GM04504 (cell line): ENCODE measurements at regions not wholly inside any gene's neighbourhood (a gene's known extent, or its start where the extent isn't known, plus 50 kb on each side); places are given as distances from the start of the nearest gene placed in this dataset.

Source experiments
- DNase-seq: peaks from one replicate; pipeline ENCODE4 v3.0.0-alpha.2; 2012; ENCODE audit warnings: low read depth

DNA sequence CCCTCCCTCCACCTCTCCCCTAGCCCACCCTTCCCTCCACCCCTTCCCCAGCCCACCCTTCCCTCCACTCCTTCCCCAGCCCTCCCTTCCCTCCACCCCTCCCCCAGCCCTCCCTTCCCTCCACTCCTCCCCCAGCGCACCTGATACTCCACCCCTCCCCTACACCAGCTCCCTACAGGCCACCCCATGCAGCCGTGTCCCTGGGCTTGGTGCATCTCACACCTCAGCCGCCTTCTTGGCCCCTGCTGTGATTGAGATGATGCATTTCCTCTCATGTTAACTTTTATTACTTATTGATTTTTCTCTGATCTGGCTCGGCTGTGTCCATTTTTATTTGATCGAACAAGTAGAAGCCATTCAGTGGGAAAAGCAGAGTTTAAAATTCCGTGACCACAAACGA lies 243.8 kb downstream of the MATN1 start:
- no peak for DNase-seq

DNA sequence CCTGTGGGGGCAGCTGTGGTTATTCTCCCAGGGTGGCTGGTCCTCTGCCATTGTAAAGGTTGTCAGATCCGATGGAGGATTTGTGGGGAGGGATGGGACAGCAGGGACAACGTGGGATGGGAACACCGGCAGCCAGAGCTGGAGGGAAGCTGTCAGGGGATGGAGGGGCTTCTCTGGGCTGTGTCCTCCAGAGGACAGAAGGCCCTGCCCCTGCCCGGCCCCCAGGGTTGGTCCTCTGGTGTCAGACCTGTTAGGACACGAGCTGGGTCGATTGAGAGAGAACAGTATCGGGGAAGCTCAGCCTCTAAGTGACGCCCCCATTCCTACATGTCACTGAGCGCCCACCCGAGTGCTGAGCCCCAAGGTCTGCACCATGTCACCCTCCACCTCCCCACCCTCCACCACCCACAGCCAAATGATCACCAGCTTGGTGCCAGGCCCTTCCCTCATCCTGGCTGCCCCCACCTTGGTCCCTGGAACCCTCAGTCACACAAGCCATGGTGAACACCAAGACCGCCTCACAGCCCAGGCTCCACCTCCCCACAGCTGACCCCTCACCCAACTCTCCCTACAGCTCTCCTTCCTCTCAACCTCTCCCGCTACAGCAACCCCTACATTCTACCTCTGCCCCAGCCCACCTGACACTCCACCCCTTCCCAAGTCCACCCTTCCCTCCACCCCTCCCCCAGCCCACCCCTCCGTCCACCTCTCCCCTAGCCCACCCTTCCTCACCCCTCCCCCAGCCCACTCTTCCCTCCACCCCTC lies 244.4 kb downstream of the MATN1 start:
- no peak for DNase-seq

DNA sequence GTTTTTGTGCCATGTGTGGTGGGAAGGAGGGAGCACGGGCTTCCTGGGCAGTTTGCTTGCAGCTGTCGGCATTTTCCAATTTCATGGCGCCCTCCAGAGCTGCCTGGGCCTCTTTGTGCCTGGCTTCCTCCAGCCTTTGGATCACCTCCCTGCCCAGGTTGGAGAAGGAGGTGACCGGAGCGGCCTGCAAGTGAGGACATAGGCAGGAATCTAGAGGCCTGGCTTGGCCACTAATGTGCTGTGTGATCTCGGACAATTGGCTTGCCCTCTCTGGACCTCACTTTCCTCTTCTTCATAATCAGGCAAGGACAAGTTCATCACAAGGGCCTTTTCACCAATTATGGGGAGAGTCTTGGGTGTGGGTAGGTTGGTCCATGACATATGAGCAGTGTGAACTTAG lies 245.1 kb downstream of the MATN1 start:
- no peak for DNase-seq

DNA sequence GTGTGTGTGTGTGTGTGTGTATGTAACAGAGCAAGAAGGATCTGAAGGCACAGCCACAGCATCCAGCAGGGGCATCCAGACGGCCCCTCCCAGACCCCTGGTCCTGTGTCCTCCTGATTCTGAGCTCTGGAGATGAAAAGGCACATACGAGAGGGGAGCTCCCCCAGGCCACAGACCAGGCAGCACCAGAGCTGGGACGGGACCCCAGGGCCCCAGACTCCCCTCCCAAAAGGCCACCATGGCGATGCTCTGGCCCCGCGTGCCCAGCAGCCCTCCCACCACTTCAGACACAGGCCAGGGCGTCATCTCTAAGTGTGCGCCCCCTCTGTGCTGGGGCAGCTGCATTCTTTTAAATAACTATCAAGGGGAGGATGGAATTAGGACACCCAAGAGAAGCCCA lies 245.8 kb downstream of the MATN1 start:
- no peak for DNase-seq

DNA sequence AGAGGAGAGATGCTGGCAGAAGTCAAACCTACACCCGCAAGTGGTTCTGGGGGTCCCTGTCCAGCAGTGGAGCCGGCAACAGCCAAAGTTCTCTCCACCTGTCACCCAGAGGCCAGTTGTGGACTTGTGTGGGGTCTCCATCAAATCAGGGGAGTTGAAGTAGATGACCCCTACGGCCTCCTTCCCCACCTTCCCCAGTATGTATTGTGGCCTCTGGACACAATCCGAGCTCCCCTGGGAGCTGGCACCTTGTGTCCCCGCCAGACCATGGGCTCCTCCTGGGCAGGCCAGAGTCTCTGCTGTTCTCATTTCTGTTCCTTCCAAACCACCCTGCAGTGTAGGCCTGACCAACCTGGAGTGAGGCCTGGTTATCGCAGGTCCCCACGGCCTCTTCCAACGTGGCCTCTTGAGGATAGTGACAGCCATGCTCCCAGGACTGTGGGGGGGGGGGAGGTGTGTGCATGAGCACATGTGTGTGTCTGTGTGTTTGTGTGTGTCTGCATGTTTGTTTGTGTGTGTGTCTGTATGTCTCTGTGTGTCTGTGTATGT lies 246.4 kb downstream of the MATN1 start:
- DNase-seq, result no peak

DNA sequence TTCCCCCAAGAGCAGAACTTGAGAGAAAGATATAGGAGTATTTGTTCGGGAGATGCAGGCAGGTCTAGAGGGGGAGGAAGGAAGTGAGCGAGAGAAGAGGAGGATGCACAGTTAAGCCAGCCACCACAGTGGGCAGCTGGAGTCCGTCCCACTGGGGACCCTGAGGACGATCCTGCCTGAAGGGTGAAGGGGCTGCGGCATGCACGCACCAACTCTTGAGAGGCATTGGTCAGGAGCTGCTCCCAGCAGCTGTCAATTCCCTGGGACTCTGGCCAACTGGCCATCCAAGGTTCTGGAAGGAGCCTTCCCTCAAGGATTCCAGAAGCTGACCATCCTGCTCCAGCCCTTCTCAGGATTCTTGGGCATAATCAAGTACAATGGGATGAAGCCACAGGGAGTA lies 246.9 kb downstream of the MATN1 start:
- no peak for DNase-seq

DNA sequence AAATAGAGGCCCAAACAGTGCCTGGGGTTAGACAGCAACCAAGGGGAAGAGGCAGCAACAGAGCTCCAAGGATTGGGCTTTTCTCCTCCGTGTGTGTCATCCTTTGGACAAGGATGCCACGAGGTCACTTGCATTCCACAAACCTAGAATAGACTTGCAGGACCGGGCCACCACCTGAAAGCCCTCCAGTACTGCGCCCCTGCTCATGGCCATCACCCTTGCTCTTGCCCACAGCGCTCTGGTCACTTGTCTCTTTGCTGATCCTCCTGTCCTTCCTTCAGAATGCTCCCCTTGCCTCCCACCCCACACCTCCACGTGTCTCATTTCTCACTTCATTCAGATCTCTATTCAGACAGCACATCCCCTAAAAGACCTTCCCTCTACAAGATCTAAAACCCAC lies 247.4 kb downstream of the MATN1 start:
- DNase-seq, result no peak

DNA sequence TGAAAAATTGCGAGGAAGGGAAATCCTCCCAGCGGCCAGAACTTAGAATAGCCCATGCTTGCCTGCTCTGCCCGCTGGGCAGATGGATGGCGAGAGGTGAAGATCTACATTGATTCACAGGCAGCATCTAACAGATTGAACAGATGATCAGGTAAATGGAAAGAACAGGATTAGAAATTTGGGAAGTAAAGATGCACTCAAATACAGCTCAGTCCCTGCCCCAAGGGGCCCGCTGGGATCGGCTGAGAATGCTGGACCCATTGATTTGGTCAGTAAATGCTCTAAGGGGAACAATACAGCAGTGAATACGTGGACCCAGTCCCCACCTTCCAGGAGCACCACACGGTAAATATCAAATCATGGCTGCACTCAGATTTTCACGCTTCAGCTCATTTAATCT lies 248.2 kb downstream of the MATN1 start:
- no peak for DNase-seq

DNA sequence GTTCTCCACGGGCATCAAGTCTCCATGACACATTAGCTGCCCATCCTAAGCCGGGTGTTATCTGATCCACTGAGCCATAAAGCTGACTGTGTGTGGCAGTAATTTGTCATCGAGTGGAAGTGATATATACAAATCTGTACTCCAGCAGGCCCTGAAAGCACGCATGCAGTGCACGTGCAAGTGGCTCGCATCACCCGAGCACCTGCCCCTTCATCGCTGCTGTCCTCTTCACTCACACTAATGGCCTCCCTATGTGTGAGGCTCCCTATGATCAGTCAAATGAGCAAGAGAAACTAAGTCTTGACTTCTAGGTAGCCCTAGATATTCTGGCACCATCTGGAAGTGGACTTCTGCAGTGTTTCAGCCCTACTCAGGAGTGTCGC lies 248.6 kb downstream of the MATN1 start:
- DNase-seq, result no peak

DNA sequence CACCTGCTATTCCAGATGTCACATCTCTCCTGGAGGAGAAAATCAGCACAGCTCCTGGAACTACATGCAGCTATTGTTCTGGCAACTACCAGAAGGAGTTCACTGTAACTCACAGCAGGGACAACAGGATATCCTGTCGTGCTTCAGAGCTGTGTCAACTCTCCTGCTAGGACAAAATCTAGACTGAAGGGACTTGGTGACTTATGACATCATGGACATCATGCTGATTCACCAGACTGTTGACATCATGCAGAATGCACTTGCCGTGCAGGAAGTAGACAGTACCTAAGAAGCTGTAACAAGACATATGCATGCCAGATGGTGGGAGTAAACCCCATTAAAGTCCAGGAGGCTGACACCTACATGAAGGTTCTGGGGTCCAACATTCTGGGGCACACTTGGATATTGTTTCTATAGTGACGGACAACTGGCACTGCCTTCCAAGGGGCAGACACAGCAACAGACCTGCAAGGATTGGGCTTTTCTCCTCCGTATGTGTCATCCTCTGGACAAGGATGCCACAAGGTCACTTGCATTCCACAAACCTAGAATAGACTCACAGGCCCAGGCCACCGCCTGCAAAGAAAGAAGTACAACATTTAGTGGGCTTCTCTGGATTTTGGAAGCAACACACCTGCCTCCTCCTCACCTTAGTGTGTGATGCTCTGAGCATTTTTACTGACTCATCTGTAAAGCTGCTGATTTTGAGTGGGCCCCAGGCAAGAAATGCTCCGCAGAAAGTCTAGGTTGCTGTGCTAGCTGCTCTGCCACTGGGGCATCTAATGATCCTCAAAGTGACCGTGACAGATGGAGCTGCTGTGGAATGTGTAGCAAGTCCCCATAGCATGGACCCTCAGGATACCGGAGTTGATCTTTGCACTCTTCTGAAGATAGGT lies 249.2 kb downstream of the MATN1 start:
- DNase-seq, result no peak

DNA sequence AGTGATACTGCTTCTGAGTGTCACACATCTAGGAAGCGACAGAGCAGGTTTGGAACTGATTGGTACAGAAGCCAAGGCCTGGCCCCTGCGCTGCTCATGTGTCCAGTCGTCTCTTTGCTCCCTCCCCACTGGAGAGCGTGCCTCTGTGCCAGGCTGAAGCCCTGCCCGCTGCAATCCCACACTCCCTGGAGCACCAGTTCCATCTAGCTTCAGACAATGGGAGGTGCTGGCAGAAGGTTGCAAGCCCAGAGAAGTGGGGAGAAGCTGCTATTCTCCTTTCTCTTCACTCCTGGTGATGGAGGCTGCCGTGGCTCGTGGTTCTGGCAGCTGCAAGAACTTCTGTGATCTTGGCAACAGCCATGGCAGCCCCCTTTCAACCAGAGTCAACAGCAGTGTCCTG lies 250.9 kb downstream of the MATN1 start:
- DNase-seq, result no peak

DNA sequence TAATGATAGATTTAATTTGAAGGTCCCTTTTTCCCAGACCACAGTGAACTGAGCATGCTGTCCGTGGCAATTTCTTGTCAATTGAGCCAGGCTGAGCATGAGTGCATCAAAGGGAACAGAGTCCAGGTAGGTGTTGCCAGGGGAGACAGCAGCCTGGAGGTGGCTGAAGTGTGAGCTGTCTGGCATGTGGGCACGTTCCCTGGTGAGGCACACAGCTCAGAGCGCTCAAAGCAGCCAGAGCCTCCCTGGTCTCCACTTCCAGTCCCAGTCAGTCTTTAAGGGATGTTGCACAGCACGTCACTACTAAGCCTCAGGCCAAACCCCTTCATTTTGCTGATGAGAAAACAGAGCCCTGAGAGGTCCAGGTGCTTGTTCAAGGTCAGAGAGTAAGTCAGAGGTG lies 251.4 kb downstream of the MATN1 start:
- no peak for DNase-seq

DNA sequence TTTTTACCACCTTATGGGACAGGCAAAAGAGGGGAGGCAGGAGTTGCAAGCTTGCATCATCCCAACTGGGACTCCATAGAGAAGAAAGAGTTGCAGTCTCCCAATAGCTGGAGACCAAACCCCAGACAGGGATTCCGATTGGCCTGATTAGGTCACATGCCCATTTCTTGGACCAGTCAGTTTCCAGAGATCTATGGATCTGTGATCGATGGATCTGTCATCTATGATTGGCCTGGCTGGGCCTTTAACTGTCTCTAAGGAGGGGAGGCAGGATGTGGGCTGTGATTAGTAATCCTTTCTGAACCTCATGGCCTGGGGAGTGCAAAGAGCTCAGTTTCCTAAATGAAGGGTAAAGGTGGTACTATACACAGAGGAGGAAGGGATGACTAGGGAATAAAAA lies 252.1 kb downstream of the MATN1 start:
- DNase-seq, result no peak

DNA sequence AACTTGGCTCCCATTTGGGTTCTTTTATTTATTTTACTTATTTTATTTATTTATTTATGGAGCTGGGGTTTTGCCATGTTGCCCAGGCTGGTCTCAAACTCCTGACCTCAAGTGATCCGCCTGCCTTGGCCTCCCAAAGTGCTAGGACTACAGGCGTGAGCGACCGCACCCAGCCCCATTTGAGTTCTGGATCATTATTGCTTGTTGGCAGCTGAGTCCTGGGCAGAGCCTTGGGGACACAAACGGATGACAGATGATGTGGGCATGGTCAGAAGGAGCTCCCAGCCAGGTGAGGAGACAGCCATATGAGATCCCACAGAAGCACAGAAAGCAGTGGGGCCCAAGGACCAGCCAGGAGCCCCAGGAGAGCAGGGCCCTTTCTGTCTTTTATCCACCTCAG lies 254.0 kb downstream of the MATN1 start:
- DNase-seq, result no peak

DNA sequence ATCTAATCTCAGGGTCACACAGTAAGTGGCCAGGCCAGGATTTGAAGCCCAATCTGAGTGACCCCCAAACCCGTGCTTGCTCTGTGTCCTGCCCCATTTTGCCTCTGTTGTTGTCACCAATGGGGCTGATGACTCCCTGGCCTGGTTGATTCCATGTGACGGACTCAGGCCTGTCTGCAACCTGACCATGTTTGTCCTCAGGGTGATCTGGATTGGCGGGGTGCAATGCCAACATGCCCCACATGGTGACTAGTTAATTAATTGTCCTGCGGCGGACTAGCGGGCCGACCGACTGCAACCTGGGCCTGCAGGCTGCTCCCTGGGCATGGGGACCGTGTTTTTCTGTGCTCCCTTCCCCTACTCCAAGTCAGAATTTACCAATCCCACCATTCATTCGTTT lies 256.3 kb downstream of the MATN1 start:
- DNase-seq, result no peak

DNA sequence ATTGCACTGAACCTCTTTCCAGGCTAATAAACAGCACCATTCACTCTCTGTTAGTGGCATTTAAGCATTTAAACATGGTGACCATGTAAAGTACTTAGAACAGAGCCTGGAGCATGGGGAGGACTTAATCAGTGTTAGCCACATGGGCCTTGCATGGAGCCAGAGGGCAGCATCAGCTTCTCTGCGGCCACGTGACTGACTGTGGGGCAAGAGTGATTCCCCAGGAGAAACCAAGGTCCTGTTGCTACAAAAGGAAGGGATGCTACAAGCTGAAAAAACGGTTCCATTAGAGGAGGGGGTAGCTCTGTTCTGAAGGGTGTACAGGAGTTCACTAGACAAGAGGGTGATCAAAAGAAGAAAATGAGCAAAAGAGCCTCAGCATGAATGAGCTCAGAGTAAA lies 256.8 kb downstream of the MATN1 start:
- no peak for DNase-seq

DNA sequence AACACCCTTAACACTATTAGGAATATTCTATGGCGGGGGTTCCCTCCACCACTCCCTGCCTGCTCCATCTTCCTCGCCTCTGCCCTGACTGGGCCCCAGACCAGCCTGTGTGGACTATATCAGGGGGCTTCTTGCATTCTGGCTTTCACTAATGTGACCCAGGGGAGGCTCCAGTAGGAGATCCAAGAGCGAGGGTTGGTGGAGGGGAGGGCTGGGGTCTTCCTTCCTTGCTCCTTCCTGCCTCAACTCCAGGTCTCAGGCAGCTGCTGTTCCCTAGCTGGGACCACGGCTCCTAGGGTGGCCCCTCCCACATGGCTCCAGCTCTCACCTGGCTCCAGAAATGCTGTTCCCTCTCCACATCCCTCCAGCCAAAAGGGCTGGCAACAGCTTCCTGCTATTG lies 257.4 kb downstream of the MATN1 start:
- no peak for DNase-seq

DNA sequence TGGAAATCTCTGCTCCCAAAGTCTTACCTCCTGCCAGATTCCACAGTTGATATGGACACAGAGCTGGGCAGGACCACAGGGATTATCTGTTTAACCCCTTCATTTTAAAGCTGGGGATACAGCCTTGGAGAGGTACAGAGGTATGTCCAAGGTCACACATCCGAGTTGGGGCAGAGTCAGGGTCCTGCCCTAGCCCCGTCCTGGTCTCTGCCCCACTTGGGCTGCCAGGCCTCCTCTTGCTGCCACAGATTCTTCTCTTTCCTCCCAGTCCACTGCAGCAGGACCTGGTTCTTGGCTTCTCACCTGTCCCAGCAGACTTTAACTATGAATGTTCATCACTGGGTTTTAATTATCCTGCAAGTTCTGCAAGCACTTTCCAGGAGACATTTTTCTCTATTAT lies 258.3 kb downstream of the MATN1 start:
- DNase-seq, result no peak

DNA sequence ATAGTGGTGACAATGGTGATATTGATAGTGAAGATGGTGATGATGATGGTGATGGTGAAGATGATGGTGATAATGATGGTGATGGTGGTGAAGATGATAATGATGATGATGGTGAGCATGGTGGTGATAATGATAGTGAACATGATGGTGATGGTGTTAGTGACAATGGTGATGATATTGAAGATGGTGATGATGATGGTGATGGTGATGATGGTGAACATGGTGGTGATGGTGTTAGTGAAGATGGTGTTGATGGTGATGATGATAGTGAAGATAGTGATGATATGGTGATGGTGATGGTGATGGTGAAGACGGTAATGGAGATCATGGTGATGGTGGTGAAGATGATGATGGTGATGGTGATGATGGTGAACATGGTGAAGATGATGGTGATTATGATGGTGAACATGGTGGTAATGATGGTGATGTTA lies 259.2 kb downstream of the MATN1 start:
- DNase-seq, result no peak

DNA sequence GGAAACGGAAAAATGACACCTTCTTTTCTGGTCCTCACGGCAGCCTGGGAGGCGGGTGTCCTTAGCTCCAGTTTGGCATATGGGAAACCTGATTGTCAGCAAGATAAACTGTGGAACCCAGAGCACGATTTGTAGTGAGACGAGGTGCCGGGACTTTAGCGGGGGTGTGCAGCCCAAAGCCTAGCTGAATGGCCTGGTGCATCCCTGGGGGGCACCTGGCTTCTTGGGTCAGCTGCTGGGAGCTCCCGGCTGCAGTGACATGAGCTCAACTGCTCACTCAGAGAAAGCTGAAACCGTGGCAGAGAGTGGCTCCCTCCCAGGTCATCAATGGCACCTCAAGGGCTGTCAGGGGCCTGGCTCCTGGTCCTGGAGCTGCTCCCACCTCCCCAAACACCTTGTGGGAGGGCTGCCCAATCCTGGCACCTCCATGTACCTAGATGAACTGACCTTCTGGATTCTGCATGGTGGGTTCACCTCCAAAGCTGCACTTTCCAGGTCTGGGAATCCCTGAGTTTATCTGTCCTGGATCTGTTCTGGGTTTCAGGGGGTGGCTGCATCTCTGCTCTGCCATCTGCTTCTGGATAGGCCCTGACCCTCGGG lies 260.5 kb downstream of the MATN1 start:
- DNase-seq, result no peak

DNA sequence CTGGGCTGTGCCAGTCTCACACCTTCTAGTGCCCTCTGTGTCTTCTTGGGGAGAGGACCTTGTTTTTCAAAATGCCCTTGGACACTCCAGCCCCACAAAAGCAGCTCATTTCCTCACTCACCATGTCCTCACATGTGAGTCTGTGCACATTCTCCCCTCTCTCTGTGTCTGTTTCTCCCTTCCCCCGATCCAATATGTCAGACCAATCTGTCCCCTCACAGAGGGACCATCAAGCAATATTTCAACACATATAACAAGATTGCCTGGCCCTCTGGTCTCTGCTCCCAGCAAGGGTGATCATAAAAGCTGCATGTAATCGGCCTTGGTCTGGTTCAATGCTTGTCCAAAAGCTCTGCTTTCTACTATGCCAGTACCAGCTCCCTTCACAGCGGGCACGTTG lies 261.2 kb downstream of the MATN1 start:
- no peak for DNase-seq

DNA sequence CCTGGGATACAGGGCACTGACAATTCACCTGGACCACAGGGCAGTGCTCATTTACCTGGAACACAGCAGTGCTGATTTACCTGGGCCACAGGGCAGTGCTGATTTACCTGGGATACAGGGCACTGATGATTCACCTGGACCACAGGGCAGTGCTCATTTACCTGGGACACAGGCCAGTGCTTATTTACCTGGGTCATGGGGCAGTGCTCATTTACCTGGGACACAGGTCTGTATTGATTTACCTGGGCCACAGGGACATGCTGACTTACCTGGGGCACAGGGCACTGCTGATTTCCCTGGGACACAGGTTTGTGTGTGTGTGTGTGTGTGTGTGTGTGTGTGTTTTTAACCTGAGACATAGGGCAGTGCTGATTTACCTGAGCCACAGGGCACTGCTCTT lies 261.7 kb downstream of the MATN1 start:
- no peak for DNase-seq

DNA sequence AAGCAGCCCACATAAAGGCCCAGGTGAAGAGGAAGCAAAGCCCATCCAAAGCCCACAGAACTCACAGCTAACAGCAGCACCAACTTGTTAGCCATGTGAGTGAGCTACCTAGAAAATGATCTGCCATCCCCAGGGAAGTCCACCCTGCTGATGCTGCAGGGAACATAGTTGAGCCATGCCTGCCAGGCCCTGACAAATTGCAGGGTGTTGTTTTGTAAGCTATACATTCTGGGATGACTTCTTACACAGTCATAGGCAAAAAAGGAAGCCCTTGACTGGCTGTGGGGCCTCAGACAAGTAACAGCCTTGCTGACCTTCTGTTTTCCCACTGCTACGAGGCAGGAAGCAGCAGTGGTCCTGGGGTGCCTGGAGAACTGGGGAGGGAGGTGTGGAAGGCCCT lies 262.7 kb downstream of the MATN1 start:
- no peak for DNase-seq
